RWPE2 (cell line): ENCODE measurements at regions not wholly inside any gene's neighbourhood (a gene's known extent, or its start where the extent isn't known, plus 50 kb on each side); places are given as distances from the start of the nearest gene placed in this dataset.

Source experiments
- ATAC-seq: fragments of 200-7000 bp; cut with Tn5 transposase; 3 replicates; pipeline ENCODE4 v1.9.1; 2021; ENCODE audit warnings: low read depth
- DNase-seq: peaks from one replicate; pipeline ENCODE4 v3.0.0-alpha.2; 2020; ENCODE audit warnings: low spot score
- H3K27ac ChIP-seq: fragments of 450-650 bp; 2 replicates; pipeline ENCODE4 v1.5.1; 2017; ENCODE audit warnings: mild to moderate bottlenecking; ENCODE audit not compliant: poor library complexity, severe bottlenecking
- H3K27me3 ChIP-seq: fragments of 250-450 bp; sonication (Bioruptor Pico); 2 replicates; pipeline ENCODE4 v1.5.1; 2021; ENCODE audit warnings: mild to moderate bottlenecking, moderate library complexity; ENCODE audit not compliant: insufficient read depth, poor library complexity, severe bottlenecking
- H3K36me3 ChIP-seq: fragments of 250-450 bp; sonication (Bioruptor Pico); 2 replicates; pipeline ENCODE4 v1.5.1; 2020; ENCODE audit warnings: low read depth, mild to moderate bottlenecking, moderate library complexity
- H3K4me1 ChIP-seq: fragments of 250-450 bp; sonication (Bioruptor Pico); 2 replicates; pipeline ENCODE4 v1.5.1; 2021; ENCODE audit warnings: mild to moderate bottlenecking, moderate library complexity; ENCODE audit not compliant: insufficient read depth, poor library complexity, severe bottlenecking
- H3K4me3 ChIP-seq: fragments of 250-450 bp; sonication (Bioruptor Pico); 2 replicates; pipeline ENCODE4 v1.5.1; 2021; ENCODE audit warnings: mild to moderate bottlenecking, moderate library complexity; ENCODE audit not compliant: severe bottlenecking
- H3K9me3 ChIP-seq: fragments of 250-450 bp; sonication (Bioruptor Pico); 2 replicates; pipeline ENCODE4 v1.5.1; 2021; ENCODE audit warnings: mild to moderate bottlenecking, moderate library complexity; ENCODE audit not compliant: severe bottlenecking
- CTCF ChIP-seq: fragments of 450-650 bp; IDR thresholded peaks from one replicate; pipeline ENCODE4 v1.5.1; 2017; ENCODE audit warnings: mild to moderate bottlenecking, moderate library complexity; ENCODE audit not compliant: poor library complexity, severe bottlenecking

- H3K4me3 ChIP-seq: no peak overlapping the region
- H3K27me3 ChIP-seq: no peaks in the 10 kb centered on the region
- no peak for TF ChIP-seq CTCF
- H3K27ac ChIP-seq: no peak overlapping the region
- H3K36me3 ChIP-seq: no peaks in the 10 kb centered on the region
- ATAC-seq (no peak), DNase-seq (no peak)
- H3K9me3 ChIP-seq: no peaks in the 10 kb centered on the region
- H3K4me1 ChIP-seq: no peaks in the 10 kb centered on the region
Measured at GRCh38 chr9:13380903-13381302, 101.4 kb upstream of the MPDZ start.

- TF ChIP-seq CTCF: no peak
- no peak for ATAC-seq
Measured at GRCh38 chr9:13378154-13378553, 98.7 kb upstream of the MPDZ start.

GRCh38 chr9:13377171-13377925 lies 97.9 kb upstream of the MPDZ start:
- Histone ChIP-seq H3K27me3 (no peaks in the 10 kb centered on the region), H3K4me3 (no peak overlapping the region), H3K27ac (no peak overlapping the region), H3K36me3 (no peaks in the 10 kb centered on the region), H3K4me1 (no peaks in the 10 kb centered on the region), H3K9me3 (no peaks in the 10 kb centered on the region)
- DNase-seq (no peak), ATAC-seq (no peak)
- no peak for TF ChIP-seq CTCF

More at GRCh38 chr9:13378154-13378553, 98.7 kb upstream of the MPDZ start:
- Histone ChIP-seq H3K4me3 (no peak overlapping the region), H3K9me3 (no peaks in the 10 kb centered on the region), H3K27ac (no peak overlapping the region), H3K36me3 (no peaks in the 10 kb centered on the region), H3K27me3 (no peaks in the 10 kb centered on the region), H3K4me1 (no peaks in the 10 kb centered on the region)
- DNase-seq: no peak

- ATAC-seq: no peak
- no peak for TF ChIP-seq CTCF
Measured at GRCh38 chr9:13372510-13372909, 93.0 kb upstream of the MPDZ start.

GRCh38 chr9:13369431-13369830 lies 89.9 kb upstream of the MPDZ start:
- peaks cover 5% of the 10 kb centered on the region for H3K27me3 ChIP-seq
- no peaks in the 10 kb centered on the region for H3K4me1 ChIP-seq
- TF ChIP-seq CTCF: no peak
- H3K4me3 ChIP-seq: no peak overlapping the region
- no peak for DNase-seq
- H3K27ac ChIP-seq: no peak overlapping the region
- ATAC-seq: no peak
- H3K36me3 ChIP-seq: no peaks in the 10 kb centered on the region
- no peaks in the 10 kb centered on the region for H3K9me3 ChIP-seq

More at GRCh38 chr9:13372510-13372909, 93.0 kb upstream of the MPDZ start:
- Histone ChIP-seq H3K9me3 (no peaks in the 10 kb centered on the region), H3K4me1 (no peaks in the 10 kb centered on the region), H3K4me3 (no peak overlapping the region), H3K36me3 (no peaks in the 10 kb centered on the region), H3K27me3 (peaks cover 2% of the 10 kb centered on the region), H3K27ac (no peak overlapping the region)
- DNase-seq: no peak
